GM18507 (cell line): ENCODE measurements at regions not wholly inside any gene's neighbourhood (a gene's known extent, or its start where the extent isn't known, plus 50 kb on each side); places are given as distances from the start of the nearest gene placed in this dataset.

Source experiments
- DNase-seq: peaks from one replicate; pipeline ENCODE4 v3.0.0; 2011; ENCODE audit warnings: low read depth; ENCODE audit not compliant: insufficient read length; ENCODE audit errors: extremely low spot score
- FAIRE-seq: peaks from 2 replicates; lab custom pipeline; 2011; peaks lifted over from hg19 to GRCh38; lab: Jason Lieb, UNC

- DNase-seq = no peak
- no peak for FAIRE-seq
Measured at GRCh38 chr4:177087499-177087898, 222.2 kb upstream of the NEIL3 start.

DNA sequence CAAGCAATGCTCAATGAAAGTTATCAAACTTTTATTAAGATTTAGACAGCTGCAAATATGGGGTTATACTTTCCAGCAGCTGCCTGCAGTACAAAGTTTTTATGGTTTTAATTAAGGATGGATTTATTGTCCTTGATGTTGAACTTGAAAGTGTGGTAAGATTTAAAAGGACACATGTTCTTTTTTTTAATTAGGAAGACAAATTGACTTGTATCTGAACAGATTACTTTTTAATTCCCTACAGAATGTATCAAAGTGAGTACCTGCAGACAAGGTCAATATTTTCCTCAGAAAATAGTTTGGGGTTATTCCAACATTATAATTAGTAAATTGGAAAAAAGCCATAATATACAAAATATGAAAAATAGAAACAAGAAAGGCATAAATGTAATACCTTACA is 218.2 kb upstream of the NEIL3 start:
- FAIRE-seq (no peak), DNase-seq (no peak)

- FAIRE-seq = no peak
- DNase-seq = no peak
Measured at GRCh38 chr4:177092807-177093206, 216.9 kb upstream of the NEIL3 start.

DNA sequence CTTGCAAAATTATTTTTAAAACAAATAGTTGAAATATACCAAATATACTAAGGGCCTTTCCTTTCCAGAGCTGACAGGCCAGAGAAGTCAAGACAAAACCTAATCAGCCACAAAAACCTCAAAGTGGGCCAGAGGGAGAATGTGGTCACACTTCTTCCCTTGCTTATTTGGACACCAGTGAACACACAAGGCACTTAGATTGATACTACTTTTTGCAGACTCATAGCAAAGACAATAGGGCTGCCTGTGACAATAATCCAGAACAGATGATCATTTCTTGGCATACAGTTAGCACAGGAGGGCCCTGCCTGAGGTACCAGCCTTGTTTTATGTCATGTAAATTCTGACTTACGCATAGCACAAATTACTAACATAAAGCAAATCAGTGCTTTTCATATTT is 215.7 kb upstream of the NEIL3 start:
- no peak for DNase-seq
- no peak for FAIRE-seq

DNA sequence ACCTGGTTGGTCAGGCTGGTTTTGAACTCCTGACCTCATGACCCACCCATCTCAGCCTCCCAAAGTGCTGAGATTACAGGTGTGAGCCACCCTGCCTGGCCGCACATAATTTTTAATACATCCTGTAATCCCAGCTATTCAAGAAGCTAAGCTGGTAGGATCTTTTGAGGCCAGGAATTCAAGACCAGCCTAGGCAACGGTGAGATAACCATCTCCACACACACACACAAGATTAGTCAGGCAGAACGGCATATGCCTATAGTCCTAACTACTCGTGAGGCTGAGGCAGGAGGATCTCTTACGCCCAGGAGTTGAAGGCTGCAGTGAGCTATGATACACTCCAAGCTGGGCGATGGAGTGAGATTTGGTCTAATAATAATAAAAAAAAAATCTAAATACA is 212.4 kb upstream of the NEIL3 start:
- FAIRE-seq (no peak), DNase-seq (no peak)

DNA sequence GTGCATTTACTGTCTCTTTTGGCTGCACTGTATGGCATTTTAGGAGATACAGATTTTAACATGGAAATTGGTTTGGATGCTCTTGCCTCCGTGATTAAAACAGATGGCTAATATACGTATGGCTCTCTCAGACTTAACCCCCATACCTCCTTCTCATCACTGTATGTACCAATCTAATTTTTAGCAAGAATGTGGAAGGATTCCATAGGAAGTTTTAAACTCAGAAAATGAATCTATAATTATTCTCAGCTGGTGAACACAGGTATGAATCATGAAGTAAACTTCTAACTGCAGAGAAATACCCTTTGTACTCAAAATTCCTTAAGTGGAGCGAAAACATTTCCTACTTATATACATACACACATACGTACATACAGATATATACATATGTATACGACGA is 210.5 kb upstream of the NEIL3 start:
- no peak for FAIRE-seq
- no peak for DNase-seq

DNA sequence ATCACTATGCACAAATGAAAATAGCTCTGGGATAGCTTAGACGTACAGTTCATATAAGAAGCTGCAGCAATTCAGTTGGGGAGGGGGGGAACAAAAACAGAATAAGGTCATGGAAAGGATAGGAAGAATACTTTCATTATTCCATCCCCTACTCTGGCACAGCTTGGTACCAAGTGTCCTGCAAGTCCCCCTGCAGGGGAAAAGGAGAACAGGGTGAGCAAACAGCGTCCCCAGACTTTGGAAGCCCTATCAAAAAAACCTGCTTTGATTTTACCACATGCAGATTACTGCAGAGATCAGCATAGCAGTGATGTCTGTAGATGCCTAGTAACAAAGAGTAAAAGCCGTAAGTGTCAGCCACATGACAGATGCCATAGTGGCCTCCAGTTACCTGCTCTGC is 209.4 kb upstream of the NEIL3 start:
- DNase-seq (no peak), FAIRE-seq (no peak)

GRCh38 chr4:177103619-177104018 is 206.1 kb upstream of the NEIL3 start:
- no peak for FAIRE-seq
- no peak for DNase-seq

DNA sequence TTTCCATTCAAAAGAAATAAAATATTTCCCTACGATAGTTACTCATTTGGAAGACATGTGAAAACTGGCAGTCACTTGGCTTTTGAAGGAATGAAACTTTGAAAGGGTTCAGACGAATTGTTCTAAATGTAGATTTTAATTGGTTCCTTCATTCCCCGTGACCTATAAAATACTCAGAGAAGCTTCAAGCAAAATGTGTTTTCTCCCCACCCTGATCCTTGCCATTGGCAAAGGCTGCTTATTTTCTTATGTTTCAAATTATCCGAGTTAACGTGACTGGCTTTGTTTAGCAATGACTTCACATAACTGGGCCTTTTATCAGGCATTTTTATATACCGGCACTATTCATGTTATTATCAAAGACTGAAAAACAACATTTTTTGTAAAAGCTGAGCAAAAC is 204.1 kb upstream of the NEIL3 start:
- no peak for DNase-seq
- FAIRE-seq = no peak

- DNase-seq = no peak
- FAIRE-seq = no peak
Measured at GRCh38 chr4:177107288-177107921, 202.3 kb upstream of the NEIL3 start.

DNA sequence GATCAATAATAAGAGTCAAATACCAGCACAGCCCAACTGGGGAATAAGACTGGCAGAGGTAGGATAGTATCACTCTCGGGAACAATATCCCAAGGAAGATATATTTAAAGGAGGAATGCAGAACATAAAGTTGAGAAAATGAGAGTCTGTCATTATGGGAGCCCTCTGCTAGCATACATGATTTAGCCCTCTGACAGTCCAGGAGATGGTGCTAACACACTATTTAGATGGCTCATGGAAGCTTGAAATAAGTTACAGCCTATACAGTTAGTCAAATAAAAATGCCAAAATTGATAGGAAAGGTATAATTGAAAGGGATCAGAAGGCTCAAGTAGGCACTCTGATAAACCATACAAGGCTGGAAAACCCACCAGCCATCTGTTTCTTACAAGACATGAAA is 201.0 kb upstream of the NEIL3 start:
- FAIRE-seq (no peak), DNase-seq (no peak)

GRCh38 chr4:177109769-177110168 is 199.9 kb upstream of the NEIL3 start:
- no peak for DNase-seq

DNA sequence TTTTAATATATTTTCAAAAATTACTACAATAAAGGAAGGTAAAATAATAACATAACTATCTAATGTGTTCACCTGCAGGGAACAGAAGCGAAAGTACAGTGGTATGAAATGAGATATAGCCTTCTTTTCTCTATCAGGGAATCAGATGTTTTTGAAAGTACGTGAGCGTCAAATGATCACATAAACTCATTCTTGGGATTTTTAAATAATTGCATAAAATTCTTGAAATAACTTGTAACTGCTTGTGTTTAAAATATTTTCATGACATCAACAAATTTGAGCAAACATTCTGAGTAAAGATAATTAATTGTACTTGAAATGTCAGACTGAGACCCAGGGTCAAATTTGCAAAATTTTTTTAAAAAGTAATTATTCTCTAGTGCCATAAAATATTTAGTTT is 193.5 kb upstream of the NEIL3 start:
- FAIRE-seq (no peak), DNase-seq (no peak)

More at GRCh38 chr4:177109769-177110168, 199.9 kb upstream of the NEIL3 start:
- no peak for FAIRE-seq

DNA sequence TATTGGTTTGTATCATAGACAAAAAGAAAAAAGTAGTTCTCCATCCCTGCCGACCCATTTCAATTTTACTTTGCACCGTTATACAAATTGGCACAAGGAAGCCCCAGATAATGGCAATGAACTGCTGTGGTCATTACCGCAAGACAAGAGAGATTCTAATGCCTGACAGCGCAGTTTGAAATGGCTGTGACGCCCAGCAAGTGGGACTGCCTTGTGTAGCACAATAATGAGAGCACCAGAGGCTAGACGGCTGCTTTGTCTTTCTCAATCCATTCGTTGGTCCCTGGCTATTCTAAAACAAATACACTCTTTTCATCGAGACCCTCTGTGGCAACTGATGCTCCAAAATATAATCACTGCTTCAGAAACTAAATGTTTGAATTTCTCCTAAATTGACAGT is 192.4 kb upstream of the NEIL3 start:
- no peak for DNase-seq
- FAIRE-seq = no peak

DNA sequence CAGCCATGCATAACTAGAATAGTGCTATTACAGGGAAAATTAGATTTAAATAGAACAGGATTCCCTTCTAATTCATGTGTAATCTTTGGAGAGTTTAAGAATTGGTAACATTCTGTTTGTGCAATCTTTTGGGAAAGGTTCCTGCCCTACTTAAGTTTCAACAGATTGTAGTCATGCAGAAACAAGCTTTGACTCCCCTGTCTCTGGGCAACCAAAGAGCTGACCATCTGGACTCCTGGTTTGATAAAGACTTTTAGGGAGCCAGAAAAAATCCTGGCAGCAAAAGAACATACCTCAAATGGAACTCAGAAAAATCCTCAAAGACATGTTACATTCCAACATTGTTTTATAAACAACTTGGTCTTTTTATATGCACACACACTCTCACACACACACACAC is 191.1 kb upstream of the NEIL3 start:
- FAIRE-seq (no peak), DNase-seq (no peak)

GRCh38 chr4:177119021-177119471 is 190.6 kb upstream of the NEIL3 start:
- no peak for FAIRE-seq
- no peak for DNase-seq

- FAIRE-seq (no peak), DNase-seq (no peak)
Measured at GRCh38 chr4:177119691-177120090, 190.0 kb upstream of the NEIL3 start.

- no peak for FAIRE-seq
- DNase-seq = no peak
Measured at GRCh38 chr4:177123811-177124210, 185.9 kb upstream of the NEIL3 start.

DNA sequence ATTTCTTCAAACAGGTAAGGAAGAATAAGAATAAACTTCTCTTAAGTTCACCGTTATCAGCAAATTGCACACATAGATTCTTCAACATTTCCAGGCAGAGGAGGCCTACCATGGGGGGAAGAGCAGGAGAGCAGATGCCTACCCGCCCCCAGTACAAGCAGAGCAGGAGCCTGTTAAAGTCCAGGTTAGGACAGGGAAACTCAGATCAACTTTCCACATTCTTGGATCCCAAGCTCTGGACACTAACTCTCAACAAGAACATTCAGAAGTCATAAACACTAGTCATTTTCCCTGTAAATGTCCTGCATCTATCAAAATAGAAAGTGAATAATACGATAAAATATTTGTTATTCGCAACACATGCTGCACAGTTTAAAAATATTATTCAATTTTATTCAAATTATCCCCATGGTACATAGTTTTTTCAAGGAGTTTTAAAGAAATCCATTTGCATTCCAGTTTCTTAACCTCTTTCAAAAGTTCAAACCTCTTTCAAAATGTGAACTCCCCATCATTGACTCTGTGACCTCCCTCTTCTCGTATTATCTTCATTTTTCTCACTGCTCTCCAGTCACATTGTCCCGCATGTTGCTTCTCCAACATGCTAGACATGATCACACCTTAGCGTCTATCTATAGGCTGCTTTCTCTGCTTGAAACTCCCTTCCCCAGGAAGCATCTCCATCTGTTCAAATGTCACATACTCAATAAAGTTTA is 185.2 kb upstream of the NEIL3 start:
- DNase-seq = no peak
- no peak for FAIRE-seq

- DNase-seq (no peak), FAIRE-seq (no peak)
Measured at GRCh38 chr4:177125656-177126055, 184.0 kb upstream of the NEIL3 start.

DNA sequence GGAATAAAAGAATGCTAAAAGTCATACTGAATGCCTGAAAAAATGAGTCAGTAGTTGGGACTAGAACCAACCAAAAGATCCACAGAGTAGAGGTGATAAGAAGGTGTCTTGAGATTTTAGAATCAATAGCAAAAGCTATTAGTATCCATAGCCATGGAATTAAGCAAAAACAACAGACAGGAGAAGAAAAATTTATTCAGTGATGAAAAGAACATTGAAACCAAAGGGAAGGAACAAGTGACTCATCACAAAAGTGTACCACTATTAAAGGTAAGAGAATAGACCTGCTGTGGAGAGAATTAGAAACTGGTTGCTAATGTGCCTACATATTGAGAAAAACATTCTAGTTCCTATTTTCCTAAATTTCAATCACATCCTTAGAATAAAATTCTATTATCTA is 182.0 kb upstream of the NEIL3 start:
- DNase-seq (no peak), FAIRE-seq (no peak)
